ENCODE measurements at regions not wholly inside any gene's neighbourhood (a gene's known extent, or its start where the extent isn't known, plus 50 kb on each side); places are given as distances from the start of the nearest gene placed in this dataset.
A peak's percentile ranks its signal among the peaks of the same experiment; 100 is the strongest.
"Not testable (repeated sequence)": the region's sequence is repeated elsewhere in the genome, so short reads cannot be mapped to it uniquely, and the experiment has no call there.

- DNase-seq (no peak), ATAC-seq (no peak)
- H3K36me3 ChIP-seq (ENCODE audit: low read depth) = no peaks in the 10 kb centered on the region
- no peak for TF ChIP-seq CTCF (IDR thresholded peaks at IDR 0.05)
- no peak overlapping the region for H3K4me3 ChIP-seq
- intact Hi-C loops (cut with DNase I, micrococcal nuclease) = no loop called here
- peaks cover 5% of the 10 kb centered on the region for H3K9me3 ChIP-seq
- peaks cover 6% of the 10 kb centered on the region for H3K4me1 ChIP-seq (ENCODE audit: low read depth)
Measured at GRCh38 chr3:165504554-165504953, 308.4 kb upstream of the SLITRK3 start.

GRCh38 chr3:165503825-165504224 is 307.6 kb upstream of the SLITRK3 start:
- H3K9me3 ChIP-seq = peaks cover 5% of the 10 kb centered on the region
- peaks cover 6% of the 10 kb centered on the region for H3K4me1 ChIP-seq (ENCODE audit: low read depth)
- no peaks in the 10 kb centered on the region for H3K36me3 ChIP-seq (ENCODE audit: low read depth)
- H3K4me3 ChIP-seq = no peak overlapping the region
- intact Hi-C loops (cut with DNase I, micrococcal nuclease) = no loop called here
- TF ChIP-seq CTCF (IDR thresholded peaks at IDR 0.05) = no peak
- DNase-seq (no peak), ATAC-seq (no peak)

- no peak for DNase-seq
- intact Hi-C loops (cut with DNase I, micrococcal nuclease) = no loop called here
- ATAC-seq = peak; percentile 50
- peaks cover 6% of the 10 kb centered on the region for H3K4me1 ChIP-seq (ENCODE audit: low read depth)
- H3K4me3 ChIP-seq = no peak overlapping the region
- peaks cover 5% of the 10 kb centered on the region for H3K9me3 ChIP-seq
- TF ChIP-seq CTCF (IDR thresholded peaks at IDR 0.05) = no peak
- H3K36me3 ChIP-seq (ENCODE audit: low read depth) = no peaks in the 10 kb centered on the region
Measured at GRCh38 chr3:165503346-165503745, 307.2 kb upstream of the SLITRK3 start.

GRCh38 chr3:165502707-165503106 is 306.5 kb upstream of the SLITRK3 start:
- no peak for ATAC-seq
- H3K4me1 ChIP-seq (ENCODE audit: low read depth) = peaks cover 6% of the 10 kb centered on the region
- peaks cover 5% of the 10 kb centered on the region for H3K9me3 ChIP-seq

GRCh38 chr3:165498742-165499141 is 302.6 kb upstream of the SLITRK3 start:
- H3K4me1 ChIP-seq (ENCODE audit: low read depth); ATAC-seq; intact Hi-C loops (cut with DNase I, micrococcal nuclease); H3K4me3 ChIP-seq; DNase-seq; H3K9me3 ChIP-seq; H3K36me3 ChIP-seq (ENCODE audit: low read depth): not testable (repeated sequence)

More at GRCh38 chr3:165502707-165503106, 306.5 kb upstream of the SLITRK3 start:
- Histone ChIP-seq H3K36me3 (ENCODE audit: low read depth) (no peaks in the 10 kb centered on the region), H3K4me3 (no peak overlapping the region)
- no peak for TF ChIP-seq CTCF (IDR thresholded peaks at IDR 0.05)
- intact Hi-C loops (cut with DNase I, micrococcal nuclease) = no loop called here
- no peak for DNase-seq

GRCh38 chr3:165491487-165491886 is 295.3 kb upstream of the SLITRK3 start:
- no peak for ATAC-seq
- Histone ChIP-seq H3K9me3 (no peaks in the 10 kb centered on the region), H3K4me1 (ENCODE audit: low read depth) (no peaks in the 10 kb centered on the region), H3K4me3 (no peak overlapping the region), H3K36me3 (ENCODE audit: low read depth) (no peaks in the 10 kb centered on the region)
- DNase-seq = no peak
- intact Hi-C loops (cut with DNase I, micrococcal nuclease) = no loop called here
- TF ChIP-seq CTCF (IDR thresholded peaks at IDR 0.05) = no peak
